ENCODE measurements at regions not wholly inside any gene's neighbourhood (a gene's known extent, or its start where the extent isn't known, plus 50 kb on each side); places are given as distances from the start of the nearest gene placed in this dataset.

- no peak for DNase-seq (ENCODE audit: low read depth)
These were observed 495.2 kb downstream of the MID1IP1 start for GRCh38 chrX:39296472-39296871.

GRCh38 chrX:39298821-39299220, 497.6 kb downstream of the MID1IP1 start:
- no peak for DNase-seq (ENCODE audit: low read depth)

- no peak for DNase-seq (ENCODE audit: low read depth)
These were observed 498.4 kb downstream of the MID1IP1 start for GRCh38 chrX:39299615-39300014.

- DNase-seq (ENCODE audit: low read depth), result no peak
These were observed 499.8 kb downstream of the MID1IP1 start for GRCh38 chrX:39301036-39301435.

- DNase-seq (ENCODE audit: low read depth), result no peak
These were observed 501.6 kb downstream of the MID1IP1 start for GRCh38 chrX:39302838-39303237.

DNA sequence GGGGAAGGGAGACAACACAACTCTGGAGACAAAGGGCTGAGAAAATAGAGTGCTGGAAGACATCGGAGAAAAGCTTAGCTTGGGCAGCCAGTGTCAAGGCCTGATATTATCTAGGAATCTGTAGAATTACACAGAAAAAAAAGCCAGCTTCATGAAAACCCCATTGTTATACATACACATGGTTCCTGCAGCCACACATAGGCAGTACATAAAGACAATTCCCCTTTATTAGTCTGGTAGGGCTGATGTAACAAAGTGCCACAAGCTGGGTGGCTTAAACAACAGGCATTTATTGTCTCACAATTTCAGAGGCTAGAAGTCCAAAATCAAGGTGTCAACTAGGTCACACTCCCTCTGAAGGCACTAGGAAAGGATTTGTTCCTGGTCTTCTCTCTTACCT, 503.5 kb downstream of the MID1IP1 start:
- no peak for DNase-seq (ENCODE audit: low read depth)

DNA sequence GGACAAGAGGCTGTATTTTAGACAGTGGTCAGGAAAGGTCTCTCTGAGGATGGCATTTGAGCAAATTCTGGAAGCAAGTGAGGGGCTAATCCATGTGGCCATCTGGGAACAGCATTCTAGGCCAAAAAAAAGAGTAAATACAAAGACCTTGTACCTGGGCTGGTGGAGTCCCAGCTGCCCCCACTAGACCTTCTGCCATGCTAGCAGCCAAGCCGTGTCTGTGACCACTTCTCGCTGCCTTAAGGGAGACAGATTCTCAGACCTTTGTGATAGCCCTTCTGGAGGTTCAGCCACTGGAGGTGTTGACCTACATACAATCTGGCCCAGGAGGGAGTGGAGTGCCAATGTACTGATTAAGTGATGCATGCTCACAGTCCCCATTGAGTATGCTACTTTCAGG, 506.2 kb downstream of the MID1IP1 start:
- no peak for DNase-seq (ENCODE audit: low read depth)

DNA sequence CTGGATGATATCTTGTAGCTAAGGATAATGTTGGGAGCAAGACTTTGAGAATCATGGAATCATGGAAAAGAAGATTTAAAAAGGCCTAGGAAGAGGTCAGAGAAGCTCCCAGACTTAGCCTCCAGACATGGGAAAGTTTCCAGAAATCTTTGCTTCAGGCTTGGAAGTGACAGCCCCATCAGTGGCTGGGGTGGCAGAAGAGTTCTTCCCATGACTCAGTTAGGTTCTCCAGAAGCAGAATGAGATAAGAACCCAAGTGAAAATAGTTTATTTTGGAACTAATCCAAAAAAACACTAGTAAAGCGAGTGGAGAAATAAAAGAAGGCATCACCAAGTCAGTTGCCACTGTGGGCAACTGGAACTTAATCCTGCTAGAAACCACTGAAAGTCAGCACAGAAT, 506.9 kb downstream of the MID1IP1 start:
- no peak for DNase-seq (ENCODE audit: low read depth)

- DNase-seq (ENCODE audit: low read depth), result peak; percentile 27
These were observed 507.9 kb downstream of the MID1IP1 start for GRCh38 chrX:39309018-39309635.

DNA sequence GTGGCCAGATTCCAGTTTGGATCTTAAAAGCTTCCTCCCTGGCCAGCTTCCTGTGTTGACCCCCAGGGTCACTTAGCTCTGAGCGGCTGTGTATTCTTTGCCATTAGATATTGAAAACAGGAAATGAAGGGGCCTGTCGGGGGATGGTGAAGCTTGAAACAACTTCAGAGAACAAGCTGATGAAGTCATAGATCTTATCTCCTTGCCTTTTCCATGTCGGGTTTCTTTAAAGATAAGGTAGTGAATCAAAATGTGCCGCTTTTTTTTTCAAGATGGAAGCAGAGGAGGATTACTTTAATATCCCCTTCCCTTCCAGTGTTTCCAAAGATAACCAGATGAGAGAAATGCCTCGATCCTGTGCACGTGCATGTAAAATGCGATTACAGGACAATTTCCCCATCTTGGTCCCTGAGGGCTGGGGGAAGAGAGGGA, 508.5 kb downstream of the MID1IP1 start:
- peak; percentile 28 for DNase-seq (ENCODE audit: low read depth)

GRCh38 chrX:39310891-39311290, 509.6 kb downstream of the MID1IP1 start:
- no peak for DNase-seq (ENCODE audit: low read depth)

GRCh38 chrX:39311646-39312045, 510.4 kb downstream of the MID1IP1 start:
- DNase-seq (ENCODE audit: low read depth), result no peak

GRCh38 chrX:39313146-39313545, 511.9 kb downstream of the MID1IP1 start:
- no peak for DNase-seq (ENCODE audit: low read depth)

DNA sequence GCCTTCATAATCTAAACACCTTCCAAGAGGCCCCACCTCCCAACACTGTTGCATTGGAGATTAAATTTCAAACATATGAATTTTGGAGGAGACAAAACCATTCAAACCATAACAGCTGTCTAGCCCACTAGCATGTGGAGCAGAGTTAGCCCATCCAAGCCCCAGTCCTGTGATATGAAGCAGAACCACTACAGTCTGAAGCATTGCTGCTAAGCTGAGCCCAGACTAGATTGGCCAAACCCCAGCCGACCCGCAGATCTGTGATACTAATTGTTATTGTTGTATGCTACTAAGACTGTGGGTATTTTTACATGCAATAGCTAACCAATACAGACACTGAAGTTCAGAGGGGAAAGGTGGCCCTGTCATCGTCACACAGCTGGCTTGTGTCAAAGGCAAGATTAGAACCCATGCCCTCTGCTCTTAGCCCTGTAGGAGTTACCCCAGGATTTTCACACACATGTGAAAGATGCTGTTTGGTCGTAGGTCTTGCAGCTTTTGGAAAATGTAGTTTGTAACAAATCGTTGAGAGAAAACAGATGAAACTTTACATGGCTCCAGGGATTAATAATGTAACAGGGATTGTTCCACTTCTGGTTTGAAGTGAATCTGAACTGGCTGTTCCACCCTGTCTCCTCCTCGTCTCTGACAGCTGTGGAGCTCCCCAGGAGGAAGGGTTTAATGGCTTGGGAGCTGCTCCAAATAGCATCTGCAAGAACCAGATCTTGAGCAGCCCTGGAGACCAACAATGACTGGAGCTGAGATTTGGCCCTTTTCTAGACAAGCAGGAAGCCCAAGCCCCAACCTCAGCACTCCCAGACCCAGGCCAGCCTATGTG, 517.5 kb downstream of the MID1IP1 start:
- no peak for DNase-seq (ENCODE audit: low read depth)

DNA sequence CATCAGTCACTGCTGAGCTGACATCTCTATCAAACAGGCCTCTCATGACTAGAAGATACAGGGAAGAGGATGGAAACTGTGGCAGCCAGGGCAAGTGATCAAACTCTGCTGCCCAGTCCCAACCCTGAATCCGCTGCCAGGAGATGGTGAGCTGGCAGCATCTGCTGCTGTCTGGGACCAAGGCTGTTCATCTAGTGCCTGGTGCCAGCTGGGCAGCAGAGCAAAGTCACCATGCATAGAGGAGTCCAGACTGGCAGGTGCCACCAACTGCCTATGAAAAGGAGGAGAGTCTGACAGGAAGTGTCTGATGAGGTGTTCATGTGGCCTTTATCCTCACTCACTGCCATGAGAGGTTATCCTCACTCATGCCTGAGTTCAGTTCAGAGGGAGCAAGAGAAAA, 518.9 kb downstream of the MID1IP1 start:
- no peak for DNase-seq (ENCODE audit: low read depth)

DNA sequence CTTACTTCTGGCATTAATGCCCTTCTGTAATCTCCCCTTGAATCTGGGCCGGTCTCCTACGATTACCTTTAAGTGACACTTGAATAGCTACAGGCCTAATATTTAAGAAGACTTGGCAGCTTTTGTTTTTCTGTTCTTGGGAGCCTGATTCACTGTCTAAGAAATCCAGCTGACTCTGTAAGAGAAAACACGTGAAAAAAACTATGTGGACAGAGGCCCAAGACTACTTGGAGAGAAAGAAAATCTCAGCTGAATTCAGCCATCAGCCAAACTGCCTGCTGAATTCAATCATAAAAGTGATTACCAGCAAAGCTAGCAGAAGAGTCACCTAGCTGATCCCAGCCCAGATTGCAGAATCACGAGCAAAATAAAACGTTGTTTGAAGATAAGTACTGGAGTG, 521.2 kb downstream of the MID1IP1 start:
- no peak for DNase-seq (ENCODE audit: low read depth)

GRCh38 chrX:39324233-39324930, 523.1 kb downstream of the MID1IP1 start:
- no peak for DNase-seq (ENCODE audit: low read depth)

DNA sequence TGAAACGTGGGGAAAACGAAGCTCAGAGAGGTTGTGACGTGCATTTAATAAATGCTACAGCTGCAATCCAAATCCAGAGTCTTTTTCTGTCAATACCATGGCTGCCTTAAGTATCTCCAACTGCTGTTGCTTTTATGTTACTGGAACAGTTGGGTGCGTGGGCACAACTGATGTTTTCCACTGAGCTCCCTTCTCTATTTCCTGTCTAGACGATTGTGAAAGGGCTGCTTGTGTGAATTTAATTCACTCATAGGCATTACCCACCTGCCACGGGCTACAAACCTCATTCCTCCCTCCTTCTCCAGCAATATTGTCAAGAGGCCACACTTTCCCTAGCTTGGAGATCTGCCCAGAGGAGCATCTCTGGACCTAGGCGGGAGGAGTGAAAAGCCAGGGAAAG, 526.0 kb downstream of the MID1IP1 start:
- no peak for DNase-seq (ENCODE audit: low read depth)

GRCh38 chrX:39327705-39328104, 526.4 kb downstream of the MID1IP1 start:
- DNase-seq (ENCODE audit: low read depth), result no peak

GRCh38 chrX:39328661-39329060, 527.4 kb downstream of the MID1IP1 start:
- no peak for DNase-seq (ENCODE audit: low read depth)

GRCh38 chrX:39331082-39331704, 529.9 kb downstream of the MID1IP1 start:
- no peak for DNase-seq (ENCODE audit: low read depth)

GRCh38 chrX:39333451-39333850, 532.2 kb downstream of the MID1IP1 start:
- no peak for DNase-seq (ENCODE audit: low read depth)
